Choroid plexus epithelial cell (primary cell): ENCODE measurements at regions not wholly inside any gene's neighbourhood (a gene's known extent, or its start where the extent isn't known, plus 50 kb on each side); places are given as distances from the start of the nearest gene placed in this dataset.

Experiments used
- DNase-seq: peaks from one replicate; pipeline ENCODE4 v3.0.0-alpha.2; 2010; ENCODE audit warnings: low read depth
- H3K4me3 ChIP-seq: 2 replicates; pipeline ENCODE4 v1.5.1; 2011; ENCODE audit warnings: low read depth, mild to moderate bottlenecking, control low read depth, low read length, moderate library complexity
- CTCF ChIP-seq: conservative IDR thresholded peaks from 2 replicates; pipeline ENCODE4 v1.5.1; 2011; ENCODE audit warnings: low read depth, mild to moderate bottlenecking, control low read depth, inconsistent platforms, low read length, moderate library complexity

DNA sequence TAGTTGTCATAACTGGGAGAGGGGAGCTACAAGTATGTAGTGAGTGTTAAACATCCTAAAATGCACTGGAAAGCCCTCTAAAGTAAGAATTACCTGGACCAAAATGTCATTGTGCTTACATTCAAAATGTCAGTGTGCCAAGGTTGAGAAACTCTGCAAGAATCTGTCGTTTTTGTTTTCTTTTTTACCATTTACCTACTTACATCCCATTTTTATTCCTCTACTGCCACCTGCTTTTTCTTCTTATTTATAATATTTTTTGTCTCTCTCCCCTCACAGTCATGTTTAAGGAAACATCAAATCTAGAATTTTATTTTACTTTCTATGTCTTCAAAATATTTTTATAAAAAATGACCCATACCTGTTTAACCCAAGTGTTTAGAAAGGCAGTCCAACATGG, 226.4 kb downstream of the PCDH17 start:
- DNase-seq = no peak
- no peak overlapping the region for H3K4me3 ChIP-seq
- TF ChIP-seq CTCF = no peak

GRCh38 chr13:57858376-57858775, 226.8 kb downstream of the PCDH17 start:
- H3K4me3 ChIP-seq = no peak overlapping the region
- TF ChIP-seq CTCF = no peak
- DNase-seq = no peak

DNA sequence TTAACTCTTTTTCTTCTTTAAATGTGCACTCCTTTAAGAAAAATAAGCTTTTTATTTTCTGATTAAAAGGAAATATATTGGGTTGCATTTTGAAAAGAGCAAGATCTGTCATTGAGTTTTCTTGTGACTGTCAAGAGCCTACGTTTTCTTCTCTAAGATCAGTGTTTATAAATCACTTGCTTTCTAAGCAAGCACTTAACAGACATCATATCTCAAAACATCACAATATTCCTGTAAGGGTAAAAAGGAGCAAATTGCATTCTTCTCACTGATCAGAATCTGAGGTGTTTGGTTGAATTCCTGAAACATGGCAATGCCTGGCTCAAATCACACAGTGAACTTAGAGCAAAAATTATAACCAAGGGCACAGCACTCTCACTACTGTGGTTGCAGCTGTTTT, 231.3 kb downstream of the PCDH17 start:
- no peak for DNase-seq
- TF ChIP-seq CTCF = no peak
- no peak overlapping the region for H3K4me3 ChIP-seq

DNA sequence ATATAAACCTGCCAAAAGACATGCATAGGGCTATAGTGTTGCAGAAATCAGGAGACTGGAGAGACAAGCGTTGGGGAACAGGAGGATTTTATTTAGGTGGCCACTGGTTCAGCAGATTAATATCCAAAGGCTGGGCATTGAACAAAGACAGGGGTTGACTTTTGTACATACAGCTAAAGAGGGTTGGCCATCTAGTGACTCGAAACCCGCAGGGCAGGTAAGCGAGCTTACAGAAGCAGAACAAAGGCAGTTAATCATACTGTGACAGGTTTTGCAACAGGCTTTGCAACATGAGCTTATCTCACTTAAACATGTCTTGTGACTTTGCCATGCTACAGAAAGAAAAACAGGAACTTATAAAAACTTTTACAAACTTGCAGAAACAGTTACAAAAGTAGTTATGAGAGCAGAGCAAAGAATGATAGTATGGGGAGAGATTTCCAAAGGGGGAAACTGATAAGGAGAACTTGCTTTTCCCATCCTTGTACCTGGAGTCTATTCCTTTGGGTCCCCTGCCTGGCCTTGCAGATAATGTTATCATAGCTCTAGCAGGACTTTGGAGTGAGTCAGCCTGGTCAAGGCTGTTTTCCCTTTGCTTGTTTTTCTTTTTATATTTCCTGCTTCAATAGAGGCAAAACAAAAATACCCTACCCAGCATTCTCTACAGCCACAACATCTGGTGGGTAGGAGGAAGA, 234.2 kb downstream of the PCDH17 start:
- DNase-seq = no peak
- no peak overlapping the region for H3K4me3 ChIP-seq
- TF ChIP-seq CTCF = no peak

DNA sequence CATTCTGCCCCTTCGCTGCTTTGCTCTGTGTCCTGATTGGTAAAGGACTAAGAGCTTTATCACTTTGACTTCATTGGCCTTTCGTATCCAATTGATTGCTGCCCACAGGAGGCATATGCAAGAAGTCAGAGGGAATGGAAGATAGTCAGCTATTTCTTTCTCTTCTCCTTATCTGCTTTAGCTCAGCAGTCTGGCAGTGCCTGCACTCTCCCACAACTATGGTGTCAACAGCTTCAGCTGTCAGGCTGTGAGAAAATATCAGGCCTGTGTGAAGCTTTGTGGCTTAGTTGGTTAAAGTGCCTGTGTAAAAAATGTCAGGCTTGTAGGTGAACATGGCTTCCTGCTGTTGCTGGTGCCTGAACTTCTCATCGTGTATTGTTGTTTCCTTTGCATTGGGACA, 243.0 kb downstream of the PCDH17 start:
- DNase-seq = no peak
- no peak for TF ChIP-seq CTCF
- no peak overlapping the region for H3K4me3 ChIP-seq

- TF ChIP-seq CTCF = no peak
- H3K4me3 ChIP-seq = no peak overlapping the region
- no peak for DNase-seq
Observed at GRCh38 chr13:57877601-57878000, 246.1 kb downstream of the PCDH17 start.

DNA sequence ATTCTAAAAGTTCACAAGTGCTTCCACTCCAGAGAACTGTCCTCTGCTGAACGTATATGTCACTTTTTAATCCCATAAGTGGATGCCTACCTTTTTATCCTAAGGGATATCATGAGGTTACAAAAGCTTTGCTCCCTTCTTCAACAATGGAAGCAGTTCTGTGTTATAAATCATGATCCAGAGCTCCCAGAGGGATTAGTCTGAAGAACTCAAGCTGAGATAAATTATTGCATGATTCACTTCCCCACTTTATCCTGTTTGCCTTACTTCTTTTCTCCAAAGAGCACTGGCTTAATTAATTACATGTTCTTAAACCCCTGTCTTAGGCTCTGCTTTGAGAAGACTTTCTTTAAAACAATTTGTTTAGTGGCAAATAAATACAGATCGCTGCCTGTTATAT, 246.7 kb downstream of the PCDH17 start:
- no peak overlapping the region for H3K4me3 ChIP-seq
- TF ChIP-seq CTCF = no peak
- no peak for DNase-seq
